Colonic mucosa (tissue), 4 donors: ENCODE measurements at regions not wholly inside any gene's neighbourhood (a gene's known extent, or its start where the extent isn't known, plus 50 kb on each side); places are given as distances from the start of the nearest gene placed in this dataset.

Experiments used
- DNase-seq: peaks from one replicate; pipeline ENCODE4 v3.0.0-alpha.2; 2020
- H3K27ac ChIP-seq: fragments of 200-600 bp; one replicate; pipeline ENCODE4 v1.8.0; 2021
- H3K27me3 ChIP-seq: fragments of 200-600 bp; one replicate; pipeline ENCODE4 v1.8.0; 2021
- H3K36me3 ChIP-seq: fragments of 200-600 bp; one replicate; pipeline ENCODE4 v1.8.0; 2021
- H3K4me1 ChIP-seq: fragments of 200-600 bp; one replicate; pipeline ENCODE4 v1.8.0; 2021; ENCODE audit warnings: mild to moderate bottlenecking
- H3K4me3 ChIP-seq: fragments of 200-600 bp; one replicate; pipeline ENCODE4 v1.8.0; 2021
- H3K9ac ChIP-seq, 2 donors: one replicate each; pipeline ENCODE4 v1.7.0; 2013; ENCODE audit warnings: control low read depth in 2 of 2, low read depth in 2 of 2, low read length in 2 of 2
- H3K9me3 ChIP-seq: fragments of 200-600 bp; one replicate; pipeline ENCODE4 v1.8.0; 2021
- CTCF ChIP-seq: fragments of 200-600 bp; IDR thresholded peaks from one replicate; pipeline ENCODE4 v1.8.0; 2022; ENCODE audit warnings: antibody characterized with exemption, mild to moderate bottlenecking
- intact Hi-C: fragments of 100-400 bp; cut with DNase I; formaldehyde crosslinking; loops from one replicate; pipeline ENCODE4 v1.14.1; 2022
- donor health status: healthy.
- donor health status: DM: no; HTN: no; CAD: no.
- donor health status: DM: no; HTN: no; CAD: no.

GRCh38 chr14:42545636-42546035 is 939.0 kb downstream of the LRFN5 start:
- no peak for TF ChIP-seq CTCF
- Histone ChIP-seq H3K4me1 (no peaks in the 10 kb centered on the region), H3K4me3 (no peak overlapping the region), H3K36me3 (no peaks in the 10 kb centered on the region), H3K27ac (no peak overlapping the region), H3K9me3 (no peaks in the 10 kb centered on the region), H3K9ac (no peak overlapping the region), H3K27me3 (no peaks in the 10 kb centered on the region)
- intact Hi-C loops, result no loop called here
- DNase-seq, result no peak

GRCh38 chr14:42541535-42542001 is 934.9 kb downstream of the LRFN5 start:
- Histone ChIP-seq H3K4me1 (no peaks in the 10 kb centered on the region), H3K27ac (no peak overlapping the region), H3K36me3 (no peaks in the 10 kb centered on the region), H3K9ac (no peak overlapping the region), H3K4me3 (no peak overlapping the region), H3K27me3 (no peaks in the 10 kb centered on the region), H3K9me3 (no peaks in the 10 kb centered on the region)
- TF ChIP-seq CTCF, result no peak
- no peak for DNase-seq
- intact Hi-C loops, result no loop called here

- H3K4me1 ChIP-seq, result no peaks in the 10 kb centered on the region
- H3K36me3 ChIP-seq, result no peaks in the 10 kb centered on the region
- no peak for TF ChIP-seq CTCF
- intact Hi-C loops, result no loop called here
- H3K27ac ChIP-seq, result no peak overlapping the region
- DNase-seq, result no peak
- H3K9ac ChIP-seq, result no peak overlapping the region
- H3K4me3 ChIP-seq, result no peak overlapping the region
- H3K9me3 ChIP-seq, result no peaks in the 10 kb centered on the region
- H3K27me3 ChIP-seq, result no peaks in the 10 kb centered on the region
Measured at GRCh38 chr14:42535397-42535796, 928.7 kb downstream of the LRFN5 start.

GRCh38 chr14:42533476-42533875 is 926.8 kb downstream of the LRFN5 start:
- intact Hi-C loops, result no loop called here
- no peak for DNase-seq
- H3K36me3 ChIP-seq, result no peaks in the 10 kb centered on the region

GRCh38 chr14:42532194-42532593 is 925.5 kb downstream of the LRFN5 start:
- no peak for DNase-seq
- Histone ChIP-seq H3K9me3 (no peaks in the 10 kb centered on the region), H3K4me1 (no peaks in the 10 kb centered on the region), H3K27ac (no peak overlapping the region), H3K9ac (no peak overlapping the region), H3K36me3 (no peaks in the 10 kb centered on the region), H3K27me3 (no peaks in the 10 kb centered on the region), H3K4me3 (no peak overlapping the region)
- intact Hi-C loops, result no loop called here
- no peak for TF ChIP-seq CTCF

More at GRCh38 chr14:42533476-42533875, 926.8 kb downstream of the LRFN5 start:
- no peak overlapping the region for H3K4me3 ChIP-seq
- no peak overlapping the region for H3K9ac ChIP-seq
- H3K27me3 ChIP-seq, result no peaks in the 10 kb centered on the region
- H3K27ac ChIP-seq, result no peak overlapping the region
- no peaks in the 10 kb centered on the region for H3K4me1 ChIP-seq
- no peak for TF ChIP-seq CTCF
- H3K9me3 ChIP-seq, result no peaks in the 10 kb centered on the region

- H3K9ac ChIP-seq, result no peak overlapping the region
- no peaks in the 10 kb centered on the region for H3K27me3 ChIP-seq
- no peak overlapping the region for H3K27ac ChIP-seq
- no peaks in the 10 kb centered on the region for H3K9me3 ChIP-seq
- intact Hi-C loops, result no loop called here
- no peak for DNase-seq
- no peaks in the 10 kb centered on the region for H3K36me3 ChIP-seq
- TF ChIP-seq CTCF, result no peak
- H3K4me1 ChIP-seq, result no peaks in the 10 kb centered on the region
- no peak overlapping the region for H3K4me3 ChIP-seq
Measured at GRCh38 chr14:42527141-42527540, 920.5 kb downstream of the LRFN5 start.
